Glutamatergic neuron (in vitro differentiated cells): ENCODE measurements at regions not wholly inside any gene's neighbourhood (a gene's known extent, or its start where the extent isn't known, plus 50 kb on each side); places are given as distances from the start of the nearest gene placed in this dataset.

Experiments
- DNase-seq: peaks from one replicate; pipeline ENCODE4 v3.0.0; 2022
- H3K27ac Mint-ChIP-seq: one replicate; pipeline ENCODE4 v1.8.0; 2020; ENCODE audit warnings: mild to moderate bottlenecking, mixed read lengths, inconsistent platforms; ENCODE audit not compliant: unreplicated experiment
- H3K27me3 Mint-ChIP-seq: one replicate; pipeline ENCODE4 v1.8.0; 2020; ENCODE audit warnings: mild to moderate bottlenecking, moderate library complexity, mixed read lengths, inconsistent platforms; ENCODE audit not compliant: unreplicated experiment
- H3K36me3 Mint-ChIP-seq: one replicate; pipeline ENCODE4 v1.8.0; 2020; ENCODE audit warnings: mild to moderate bottlenecking, mixed read lengths, inconsistent platforms; ENCODE audit not compliant: unreplicated experiment
- H3K4me1 Mint-ChIP-seq: one replicate; pipeline ENCODE4 v1.8.0; 2020; ENCODE audit warnings: mild to moderate bottlenecking, low read depth, mixed read lengths, inconsistent platforms; ENCODE audit not compliant: unreplicated experiment
- H3K4me3 Mint-ChIP-seq: one replicate; pipeline ENCODE4 v1.8.0; 2020; ENCODE audit warnings: mild to moderate bottlenecking, mixed read lengths, inconsistent platforms; ENCODE audit not compliant: unreplicated experiment
- H3K9me3 Mint-ChIP-seq: one replicate; pipeline ENCODE4 v1.8.0; 2020; ENCODE audit warnings: mild to moderate bottlenecking, moderate library complexity, mixed read lengths, inconsistent platforms; ENCODE audit not compliant: unreplicated experiment
- TF ChIP-seq, protein P1 (sequence below): fragments of 200-600 bp; sonication (generic); IDR thresholded peaks from one replicate; pipeline ENCODE4 v1.5.0; 2021; ENCODE audit not compliant: partially characterized antibody, unreplicated experiment

DNA sequence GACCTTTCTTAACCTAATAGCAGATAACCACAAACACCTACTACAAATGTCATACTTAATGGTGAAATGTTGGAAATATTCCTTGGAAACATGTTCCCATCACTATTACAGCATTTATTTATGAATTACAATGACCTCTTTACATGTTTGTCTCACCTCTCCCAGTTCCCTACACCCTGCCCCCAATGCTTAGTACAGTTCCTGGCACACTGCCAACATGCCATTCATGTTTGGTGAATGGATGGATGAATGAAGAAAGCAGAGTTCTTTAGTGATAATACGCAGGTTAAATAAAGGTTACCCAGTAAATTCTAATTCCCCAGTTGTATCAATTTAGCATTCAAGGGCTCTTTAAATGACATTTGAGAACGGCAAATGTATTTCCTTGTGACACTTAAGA is 259.9 kb upstream of the ATP11B start:
- Mint-ChIP-seq H3K4me1 (no peaks in the 10 kb centered on the region), H3K9me3 (no peaks in the 10 kb centered on the region), H3K27ac (no peak overlapping the region), H3K36me3 (no peaks in the 10 kb centered on the region), H3K4me3 (no peak overlapping the region), H3K27me3 (no peaks in the 10 kb centered on the region)
- TF ChIP-seq, protein P1, sequence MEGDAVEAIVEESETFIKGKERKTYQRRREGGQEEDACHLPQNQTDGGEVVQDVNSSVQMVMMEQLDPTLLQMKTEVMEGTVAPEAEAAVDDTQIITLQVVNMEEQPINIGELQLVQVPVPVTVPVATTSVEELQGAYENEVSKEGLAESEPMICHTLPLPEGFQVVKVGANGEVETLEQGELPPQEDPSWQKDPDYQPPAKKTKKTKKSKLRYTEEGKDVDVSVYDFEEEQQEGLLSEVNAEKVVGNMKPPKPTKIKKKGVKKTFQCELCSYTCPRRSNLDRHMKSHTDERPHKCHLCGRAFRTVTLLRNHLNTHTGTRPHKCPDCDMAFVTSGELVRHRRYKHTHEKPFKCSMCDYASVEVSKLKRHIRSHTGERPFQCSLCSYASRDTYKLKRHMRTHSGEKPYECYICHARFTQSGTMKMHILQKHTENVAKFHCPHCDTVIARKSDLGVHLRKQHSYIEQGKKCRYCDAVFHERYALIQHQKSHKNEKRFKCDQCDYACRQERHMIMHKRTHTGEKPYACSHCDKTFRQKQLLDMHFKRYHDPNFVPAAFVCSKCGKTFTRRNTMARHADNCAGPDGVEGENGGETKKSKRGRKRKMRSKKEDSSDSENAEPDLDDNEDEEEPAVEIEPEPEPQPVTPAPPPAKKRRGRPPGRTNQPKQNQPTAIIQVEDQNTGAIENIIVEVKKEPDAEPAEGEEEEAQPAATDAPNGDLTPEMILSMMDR = no peak
- DNase-seq = peak; percentile 16

DNA sequence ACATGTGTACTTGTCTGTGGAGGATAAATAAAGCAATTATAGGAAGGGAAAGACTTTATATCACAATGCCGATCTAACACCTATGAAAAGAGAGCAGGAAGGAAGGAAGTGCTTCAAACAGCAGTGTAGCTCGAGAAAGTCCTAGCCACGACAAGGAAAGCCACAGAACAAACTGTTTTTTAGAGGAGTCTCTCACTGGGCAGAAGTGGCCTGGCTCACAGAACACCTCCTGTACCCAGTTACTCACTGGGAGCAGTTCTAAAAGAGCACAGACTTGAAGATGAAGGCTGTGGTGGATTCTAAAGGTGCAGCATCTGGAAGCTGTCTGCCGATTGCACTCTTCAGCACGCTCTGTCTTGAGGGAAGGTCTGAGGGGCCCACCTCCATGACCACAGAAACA is 248.8 kb upstream of the ATP11B start:
- Mint-ChIP-seq H3K27me3 (no peaks in the 10 kb centered on the region), H3K9me3 (no peaks in the 10 kb centered on the region), H3K4me3 (no peak overlapping the region), H3K4me1 (no peaks in the 10 kb centered on the region), H3K36me3 (no peaks in the 10 kb centered on the region), H3K27ac (no peak overlapping the region)
- TF ChIP-seq, protein P1 = no peak
- no peak for DNase-seq

DNA sequence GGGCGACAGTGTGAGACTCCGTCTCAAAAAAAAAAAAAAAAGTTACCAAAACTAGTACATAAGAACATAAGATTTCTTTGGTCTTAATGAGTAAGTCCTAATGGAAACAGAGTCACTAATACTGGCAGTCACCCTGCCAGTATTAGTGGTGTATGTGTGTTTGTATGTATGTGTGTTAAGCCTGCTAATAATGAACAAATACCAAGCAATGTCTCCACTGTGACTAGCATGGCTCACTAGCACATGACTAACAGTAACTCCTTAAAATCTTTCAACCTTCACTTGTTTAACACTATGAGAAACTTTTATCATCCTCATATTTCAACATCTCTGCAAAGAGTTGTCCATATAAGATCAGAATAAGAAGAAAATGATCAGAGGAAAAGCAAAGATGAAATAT is 231.0 kb upstream of the ATP11B start:
- peaks cover 2% of the 10 kb centered on the region for H3K9me3 Mint-ChIP-seq
- no peaks in the 10 kb centered on the region for H3K27me3 Mint-ChIP-seq
- H3K4me1 Mint-ChIP-seq = no peaks in the 10 kb centered on the region
- TF ChIP-seq, protein P1 = no peak
- H3K36me3 Mint-ChIP-seq = peaks cover 18% of the 10 kb centered on the region
- no peak overlapping the region for H3K27ac Mint-ChIP-seq
- no peak overlapping the region for H3K4me3 Mint-ChIP-seq
- no peak for DNase-seq

DNA sequence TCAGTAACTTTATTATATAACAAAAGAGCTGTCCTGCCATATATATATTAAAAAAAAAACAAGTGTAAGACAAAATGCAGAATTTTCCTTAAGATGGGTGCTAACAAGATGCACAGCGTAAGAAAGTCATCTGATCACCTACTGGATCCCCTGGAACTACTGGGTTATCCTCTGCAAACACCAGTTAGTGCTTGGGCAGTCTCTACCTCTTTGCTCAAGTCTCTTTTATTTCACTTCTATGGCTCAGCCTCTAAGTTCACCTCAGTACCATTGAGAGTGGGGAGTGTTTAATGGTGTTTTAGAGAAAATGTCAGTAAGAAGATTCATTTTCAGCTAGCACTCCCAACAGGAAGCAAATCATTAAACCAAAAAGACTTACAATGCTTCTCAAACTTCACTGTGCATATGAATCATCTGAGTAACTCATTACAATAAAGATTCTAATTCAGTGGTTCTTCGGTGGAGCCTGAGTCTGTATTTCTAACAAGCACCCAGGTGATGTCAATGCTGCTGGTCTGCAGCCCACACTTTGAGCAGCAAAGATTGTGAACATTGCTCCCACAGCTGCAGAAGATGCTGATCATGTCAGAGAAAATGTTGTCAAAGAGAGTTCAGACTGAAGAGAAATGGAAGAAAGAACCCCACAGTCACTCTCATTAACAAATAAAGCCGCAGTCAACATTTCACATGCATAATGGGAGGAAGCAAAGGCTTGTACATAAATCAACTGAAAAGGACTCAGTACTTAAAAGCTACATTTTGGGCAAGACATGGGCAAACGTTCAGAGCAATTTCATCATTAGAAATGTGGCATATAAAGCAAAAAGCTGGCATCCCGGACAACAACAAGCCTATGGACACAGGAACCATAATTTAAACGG is 227.1 kb upstream of the ATP11B start:
- peaks cover under 1% of the 10 kb centered on the region for H3K36me3 Mint-ChIP-seq
- DNase-seq = no peak
- H3K27ac Mint-ChIP-seq = no peak overlapping the region
- no peaks in the 10 kb centered on the region for H3K27me3 Mint-ChIP-seq
- no peak overlapping the region for H3K4me3 Mint-ChIP-seq
- no peaks in the 10 kb centered on the region for H3K9me3 Mint-ChIP-seq
- H3K4me1 Mint-ChIP-seq = no peaks in the 10 kb centered on the region
- TF ChIP-seq, protein P1 = no peak

DNA sequence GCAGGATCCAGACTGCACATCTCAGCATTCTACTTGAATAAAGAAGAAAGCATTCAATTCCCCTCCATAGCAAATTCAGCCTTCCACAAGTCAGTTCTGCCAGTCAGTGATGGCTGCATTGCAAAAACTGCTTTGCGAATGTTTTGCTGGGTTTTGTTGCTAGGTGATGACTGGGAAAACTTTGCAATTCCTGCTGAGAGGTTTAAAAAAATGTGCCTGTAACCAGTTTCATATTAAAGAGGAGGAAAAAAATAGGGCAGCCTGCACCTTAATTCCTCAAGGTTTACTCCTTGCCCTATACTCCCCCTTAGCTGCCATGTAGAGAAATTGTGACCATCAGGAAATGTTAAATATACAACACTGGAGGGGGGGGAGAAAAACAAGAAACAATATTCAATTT is 225.6 kb upstream of the ATP11B start:
- H3K36me3 Mint-ChIP-seq = no peaks in the 10 kb centered on the region
- no peak overlapping the region for H3K4me3 Mint-ChIP-seq
- H3K27ac Mint-ChIP-seq = no peak overlapping the region
- no peaks in the 10 kb centered on the region for H3K9me3 Mint-ChIP-seq
- H3K4me1 Mint-ChIP-seq = no peaks in the 10 kb centered on the region
- H3K27me3 Mint-ChIP-seq = no peaks in the 10 kb centered on the region
- DNase-seq = no peak
- TF ChIP-seq, protein P1 = no peak
